Spinal cord (tissue), 9 donors: ENCODE measurements at regions not wholly inside any gene's neighbourhood (a gene's known extent, or its start where the extent isn't known, plus 50 kb on each side); places are given as distances from the start of the nearest gene placed in this dataset.

ENCODE experiments used
- DNase-seq, 6 donors: peaks; one replicate each; pipeline versions ENCODE4 v3.0.0 to v3.0.0-alpha.2; 2013 to 2015; ENCODE audit warnings: low spot score in 6 of 6, low read depth in 4 of 6
- H3K27ac ChIP-seq: one replicate; pipeline ENCODE4 v1.5.1; 2013; ENCODE audit warnings: low read depth, low read length, control low read depth
- H3K27me3 ChIP-seq: one replicate; pipeline ENCODE4 v1.6.1; 2013; ENCODE audit warnings: low read length; ENCODE audit not compliant: control insufficient read depth, insufficient read depth
- H3K36me3 ChIP-seq: one replicate; pipeline ENCODE4 v1.6.1; 2013; ENCODE audit warnings: low read length; ENCODE audit not compliant: control insufficient read depth, insufficient read depth
- H3K4me1 ChIP-seq: one replicate; pipeline ENCODE4 v1.6.1; 2013; ENCODE audit warnings: low read length; ENCODE audit not compliant: control insufficient read depth, insufficient read depth
- H3K4me3 ChIP-seq: one replicate; pipeline ENCODE4 v1.5.1; 2013; ENCODE audit warnings: low read depth, low read length, control low read depth
- H3K9me3 ChIP-seq: one replicate; pipeline ENCODE4 v1.6.1; 2013; ENCODE audit warnings: low read length; ENCODE audit not compliant: control insufficient read depth, insufficient read depth
- WGBS: methylation state at CpG from one replicate; pipeline ENCODE4 v1.1.5; 2013; ENCODE audit warnings: missing lambda C conversion rate; ENCODE audit not compliant: insufficient coverage; 5-methylcytosine and 5-hydroxymethylcytosine counted together
- donor health status: healthy.

DNA sequence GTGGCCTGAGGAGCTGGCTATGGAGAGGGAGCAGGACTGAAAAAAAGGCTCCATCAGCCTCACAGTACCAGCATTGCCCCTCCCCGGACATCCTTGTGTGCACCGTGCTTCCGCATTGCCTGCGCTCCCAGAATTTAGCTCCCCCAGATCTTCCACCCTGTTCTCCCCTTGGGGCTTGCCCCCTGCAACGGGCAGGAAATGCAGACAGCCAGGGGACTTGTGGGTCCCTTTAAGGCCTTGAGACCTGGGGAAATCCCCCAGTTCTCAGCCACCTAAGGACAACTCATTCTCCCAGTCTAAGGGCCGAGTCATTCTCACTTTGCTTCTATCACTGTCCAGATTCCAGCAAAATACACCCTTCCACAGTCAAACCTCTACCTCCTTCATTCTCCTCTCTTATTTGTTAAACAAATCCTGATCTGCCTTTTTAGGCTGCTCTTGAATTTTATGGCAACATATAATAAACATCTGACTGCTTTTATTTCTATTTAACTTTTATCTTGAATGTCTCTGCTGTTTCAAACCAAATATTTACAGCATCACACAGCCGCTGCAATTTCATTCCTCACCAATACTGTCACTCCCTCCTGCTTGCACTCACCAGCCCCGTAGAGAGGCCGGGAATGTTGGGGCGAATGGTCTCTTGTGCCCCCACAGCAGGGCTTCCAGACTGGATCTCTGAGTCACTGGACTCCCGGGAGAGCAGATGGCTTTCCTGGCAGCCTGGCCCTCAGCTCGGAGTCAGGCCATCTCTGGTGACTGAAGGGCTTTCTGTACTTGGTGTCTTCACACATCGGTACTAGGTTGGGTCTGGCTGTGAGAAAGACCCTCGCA is 221.9 kb downstream of the TSHZ3 start:
- peak in 1 of 6 donors; percentile 36 for DNase-seq
- Histone ChIP-seq H3K4me1 (no peaks in the 10 kb centered on the region), H3K9me3 (peaks cover 1% of the 10 kb centered on the region), H3K36me3 (no peaks in the 10 kb centered on the region), H3K4me3 (no peak overlapping the region), H3K27ac (no peak overlapping the region), H3K27me3 (no peaks in the 10 kb centered on the region)
- WGBS, result 73% methylated on average over 14 of the region's 14 CpGs

- DNase-seq, result no peak
- 98% methylated on average over 4 of the region's 6 CpGs for WGBS
- Histone ChIP-seq H3K36me3 (no peaks in the 10 kb centered on the region), H3K4me3 (no peak overlapping the region), H3K4me1 (no peaks in the 10 kb centered on the region), H3K27me3 (no peaks in the 10 kb centered on the region), H3K27ac (no peak overlapping the region), H3K9me3 (peaks cover 1% of the 10 kb centered on the region)
These were observed 223.0 kb downstream of the TSHZ3 start for GRCh38 chr19:31126236-31126635.

GRCh38 chr19:31125071-31125470 is 224.2 kb downstream of the TSHZ3 start:
- WGBS, result 92% methylated on average over 4 of the region's 5 CpGs
- H3K27ac ChIP-seq, result no peak overlapping the region
- H3K9me3 ChIP-seq, result peaks cover 1% of the 10 kb centered on the region
- no peaks in the 10 kb centered on the region for H3K36me3 ChIP-seq
- H3K27me3 ChIP-seq, result no peaks in the 10 kb centered on the region
- no peaks in the 10 kb centered on the region for H3K4me1 ChIP-seq
- DNase-seq, result no peak
- H3K4me3 ChIP-seq, result no peak overlapping the region

DNA sequence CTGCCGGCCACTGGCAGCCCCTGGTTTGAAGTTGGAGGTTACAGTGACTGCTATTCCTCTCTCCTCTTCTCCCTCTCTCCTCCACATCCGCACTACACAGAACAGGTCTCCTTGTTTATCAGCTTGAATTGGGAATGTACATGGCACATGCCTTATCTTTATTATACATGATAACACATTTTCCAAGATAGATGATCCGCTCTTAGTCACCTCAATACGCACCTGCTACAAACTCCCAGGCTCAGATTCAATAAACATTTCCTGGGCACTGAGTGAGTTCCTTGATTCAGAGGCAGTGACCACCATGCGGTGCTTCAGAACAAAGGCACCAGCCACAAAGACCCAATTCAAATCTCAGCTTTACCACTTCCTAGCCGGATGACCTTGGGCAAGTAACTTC is 227.7 kb downstream of the TSHZ3 start:
- H3K36me3 ChIP-seq, result no peaks in the 10 kb centered on the region
- H3K27me3 ChIP-seq, result no peaks in the 10 kb centered on the region
- no peaks in the 10 kb centered on the region for H3K4me1 ChIP-seq
- H3K4me3 ChIP-seq, result no peak overlapping the region
- no peak overlapping the region for H3K27ac ChIP-seq
- DNase-seq, result no peak
- no peaks in the 10 kb centered on the region for H3K9me3 ChIP-seq
- 80% methylated on average over 4 of the region's 6 CpGs for WGBS

DNA sequence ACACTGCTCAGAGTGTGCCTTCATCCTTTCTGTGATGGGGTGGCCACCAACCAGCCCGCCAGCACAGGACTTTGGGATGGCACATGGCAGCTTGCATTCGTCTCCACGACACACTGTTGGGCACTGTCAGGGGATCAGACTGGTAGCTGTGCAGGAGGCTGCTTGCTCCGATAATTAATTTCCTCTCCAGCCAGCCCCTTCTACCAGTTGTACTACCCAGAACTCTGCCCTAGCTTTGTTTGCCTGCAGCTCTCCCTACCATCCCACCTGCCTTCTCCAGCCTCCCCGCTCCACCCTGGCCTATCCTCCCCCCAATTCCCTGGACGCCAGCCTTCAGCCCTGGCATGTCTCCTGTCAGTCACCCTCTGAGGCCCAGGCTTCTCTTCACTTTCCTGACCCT is 228.3 kb downstream of the TSHZ3 start:
- no peaks in the 10 kb centered on the region for H3K36me3 ChIP-seq
- WGBS, result 78% methylated on average over 6 of the region's 6 CpGs
- H3K4me1 ChIP-seq, result no peaks in the 10 kb centered on the region
- no peak for DNase-seq
- no peak overlapping the region for H3K27ac ChIP-seq
- H3K27me3 ChIP-seq, result no peaks in the 10 kb centered on the region
- no peak overlapping the region for H3K4me3 ChIP-seq
- no peaks in the 10 kb centered on the region for H3K9me3 ChIP-seq

- H3K4me1 ChIP-seq, result no peaks in the 10 kb centered on the region
- 74% methylated on average over 3 of the region's 5 CpGs for WGBS
- H3K27ac ChIP-seq, result no peak overlapping the region
- H3K4me3 ChIP-seq, result no peak overlapping the region
- H3K27me3 ChIP-seq, result no peaks in the 10 kb centered on the region
- DNase-seq, result no peak
- H3K9me3 ChIP-seq, result no peaks in the 10 kb centered on the region
- H3K36me3 ChIP-seq, result no peaks in the 10 kb centered on the region
These were observed 229.1 kb downstream of the TSHZ3 start for GRCh38 chr19:31119951-31120690.

GRCh38 chr19:31118986-31119385 is 230.2 kb downstream of the TSHZ3 start:
- DNase-seq, result no peak
- H3K27ac ChIP-seq, result no peak overlapping the region
- no peaks in the 10 kb centered on the region for H3K9me3 ChIP-seq
- H3K36me3 ChIP-seq, result no peaks in the 10 kb centered on the region
- no peaks in the 10 kb centered on the region for H3K4me1 ChIP-seq
- 76% methylated on average over 3 of the region's 4 CpGs for WGBS
- no peaks in the 10 kb centered on the region for H3K27me3 ChIP-seq
- no peak overlapping the region for H3K4me3 ChIP-seq

- no peaks in the 10 kb centered on the region for H3K36me3 ChIP-seq
- WGBS, result 66% methylated on average over 11 of the region's 15 CpGs
- H3K4me3 ChIP-seq, result no peak overlapping the region
- H3K4me1 ChIP-seq, result no peaks in the 10 kb centered on the region
- H3K27me3 ChIP-seq, result no peaks in the 10 kb centered on the region
- DNase-seq, result no peak
- H3K27ac ChIP-seq, result no peak overlapping the region
- H3K9me3 ChIP-seq, result no peaks in the 10 kb centered on the region
These were observed 230.8 kb downstream of the TSHZ3 start for GRCh38 chr19:31118287-31118955.

DNA sequence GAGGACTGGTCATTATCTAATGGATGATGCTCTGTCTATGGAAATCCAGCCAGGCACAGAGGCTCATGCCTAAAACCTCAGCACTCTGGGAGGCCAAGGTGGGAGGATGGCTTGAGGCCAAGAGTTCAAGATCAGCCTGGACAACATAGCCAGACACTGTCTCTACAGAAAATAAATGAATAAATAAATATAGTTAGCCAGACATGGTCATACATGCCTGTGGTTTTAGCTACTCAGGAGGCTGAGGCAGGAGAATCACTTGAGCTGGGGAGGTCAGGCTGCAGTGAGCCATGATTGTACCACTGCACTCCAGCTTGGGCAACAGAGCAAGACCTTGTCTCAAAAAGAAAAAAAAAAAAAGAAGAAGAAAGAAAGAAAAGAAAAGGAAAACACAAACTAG is 234.7 kb downstream of the TSHZ3 start:
- Histone ChIP-seq H3K27me3 (no peaks in the 10 kb centered on the region), H3K4me1 (peaks cover 8% of the 10 kb centered on the region), H3K4me3 (no peak overlapping the region), H3K27ac (no peak overlapping the region), H3K36me3 (no peaks in the 10 kb centered on the region), H3K9me3 (no peaks in the 10 kb centered on the region)
- DNase-seq, result no peak
